ENCODE measurements at regions not wholly inside any gene's neighbourhood (a gene's known extent, or its start where the extent isn't known, plus 50 kb on each side); places are given as distances from the start of the nearest gene placed in this dataset.

- no peak overlapping the region for H3K27ac ChIP-seq
These were observed 84.1 kb upstream of the SERBP1 start for GRCh38 chr1:67514300-67514699.

DNA sequence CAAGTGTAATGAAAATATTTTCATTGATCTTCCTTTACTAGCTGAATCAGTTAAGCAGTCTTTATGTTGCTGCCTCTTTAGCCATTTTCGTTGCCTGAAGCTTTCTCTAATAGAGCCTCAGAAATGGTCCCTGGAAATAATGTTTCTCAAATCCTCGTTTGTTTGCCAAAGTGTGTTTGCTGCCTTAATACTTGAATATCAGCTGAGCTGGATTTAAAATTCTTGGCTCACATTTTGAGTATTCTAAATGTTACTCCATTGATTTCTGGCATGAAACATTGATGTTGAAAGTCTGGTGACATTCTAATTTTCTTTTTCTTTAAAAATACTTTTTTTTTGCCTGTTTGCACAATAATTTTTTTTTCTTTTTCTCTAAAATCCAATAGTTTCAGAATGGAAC is 84.6 kb upstream of the SERBP1 start:
- intact Hi-C loops (cut with DNase I), result no loop called here
- TF ChIP-seq EP300 (IDR thresholded peaks at IDR 0.05), result no peak
- TF ChIP-seq POLR2AphosphoS5 (IDR thresholded peaks at IDR 0.05), result no peak
- no peak for DNase-seq
- 69 to 72% methylated on average over 2 of the region's 2 CpGs for WGBS, 2 donors
- Histone ChIP-seq H3K27me3 (no peaks in the 10 kb centered on the region), H3K4me1 (no peaks in the 10 kb centered on the region), H3K36me3 (no peaks in the 10 kb centered on the region), H3K9me3 (no peaks in the 10 kb centered on the region), H3K27ac (no peak overlapping the region), H3K4me3 (no peak overlapping the region)

More at GRCh38 chr1:67514300-67514699, 84.1 kb upstream of the SERBP1 start:
- Histone ChIP-seq H3K9me3 (no peaks in the 10 kb centered on the region), H3K4me1 (no peaks in the 10 kb centered on the region), H3K36me3 (no peaks in the 10 kb centered on the region), H3K4me3 (no peak overlapping the region), H3K27me3 (no peaks in the 10 kb centered on the region)
- WGBS, 2 donors, result 77 to 80% methylated on average over 4 of the region's 4 CpGs
- DNase-seq, result no peak
- intact Hi-C loops (cut with DNase I), result no loop called here
- no peak for TF ChIP-seq POLR2AphosphoS5 (IDR thresholded peaks at IDR 0.05)
- TF ChIP-seq EP300 (IDR thresholded peaks at IDR 0.05), result no peak
- TF ChIP-seq, protein P1, sequence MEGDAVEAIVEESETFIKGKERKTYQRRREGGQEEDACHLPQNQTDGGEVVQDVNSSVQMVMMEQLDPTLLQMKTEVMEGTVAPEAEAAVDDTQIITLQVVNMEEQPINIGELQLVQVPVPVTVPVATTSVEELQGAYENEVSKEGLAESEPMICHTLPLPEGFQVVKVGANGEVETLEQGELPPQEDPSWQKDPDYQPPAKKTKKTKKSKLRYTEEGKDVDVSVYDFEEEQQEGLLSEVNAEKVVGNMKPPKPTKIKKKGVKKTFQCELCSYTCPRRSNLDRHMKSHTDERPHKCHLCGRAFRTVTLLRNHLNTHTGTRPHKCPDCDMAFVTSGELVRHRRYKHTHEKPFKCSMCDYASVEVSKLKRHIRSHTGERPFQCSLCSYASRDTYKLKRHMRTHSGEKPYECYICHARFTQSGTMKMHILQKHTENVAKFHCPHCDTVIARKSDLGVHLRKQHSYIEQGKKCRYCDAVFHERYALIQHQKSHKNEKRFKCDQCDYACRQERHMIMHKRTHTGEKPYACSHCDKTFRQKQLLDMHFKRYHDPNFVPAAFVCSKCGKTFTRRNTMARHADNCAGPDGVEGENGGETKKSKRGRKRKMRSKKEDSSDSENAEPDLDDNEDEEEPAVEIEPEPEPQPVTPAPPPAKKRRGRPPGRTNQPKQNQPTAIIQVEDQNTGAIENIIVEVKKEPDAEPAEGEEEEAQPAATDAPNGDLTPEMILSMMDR (IDR thresholded peaks at IDR 0.05), result no peak
- no peak for TF ChIP-seq POLR2A (IDR thresholded peaks at IDR 0.05)

DNA sequence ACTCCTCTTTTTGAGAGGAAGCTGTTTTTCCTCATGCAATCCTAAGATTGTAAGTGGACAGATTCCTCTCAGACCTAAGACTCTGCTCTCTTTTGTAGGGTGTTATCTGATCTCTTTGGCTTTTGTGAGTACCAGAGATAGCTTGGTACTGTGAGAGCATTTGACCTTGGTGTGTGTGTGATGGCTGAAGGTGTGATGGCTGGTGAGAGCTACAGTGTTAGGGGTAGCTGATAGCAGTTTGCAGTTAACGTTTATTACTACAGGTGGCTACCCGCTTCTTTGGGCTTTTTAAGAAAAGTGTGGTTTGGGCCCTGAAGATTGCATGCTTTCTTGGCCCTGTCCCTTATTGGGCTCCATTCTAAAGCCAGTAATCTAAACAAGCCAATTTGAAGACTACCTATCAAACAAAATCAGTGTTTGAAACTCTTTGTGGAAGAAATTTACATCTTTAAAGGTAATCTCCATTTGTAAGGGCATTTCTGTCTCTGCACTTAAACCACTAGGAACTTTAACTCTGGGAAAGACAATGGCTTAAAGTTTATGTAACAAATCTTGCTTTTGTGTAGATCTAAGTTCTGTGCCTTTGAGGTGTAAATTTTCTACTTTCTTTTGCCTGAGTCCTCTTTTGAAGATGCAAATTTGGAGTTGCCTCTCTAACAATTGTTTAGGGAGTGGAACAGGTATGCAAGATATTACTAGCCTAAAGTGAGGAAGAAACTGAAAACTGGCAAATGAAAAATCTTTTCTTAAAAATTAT is 85.3 kb upstream of the SERBP1 start:
- intact Hi-C loops (cut with DNase I), result no loop called here
- Histone ChIP-seq H3K9me3 (no peaks in the 10 kb centered on the region), H3K4me3 (no peak overlapping the region), H3K27ac (no peak overlapping the region), H3K27me3 (no peaks in the 10 kb centered on the region), H3K36me3 (no peaks in the 10 kb centered on the region), H3K4me1 (no peaks in the 10 kb centered on the region)
- TF ChIP-seq POLR2AphosphoS5 (IDR thresholded peaks at IDR 0.05), result no peak
- no peak for TF ChIP-seq POLR2A (IDR thresholded peaks at IDR 0.05)
- TF ChIP-seq, protein P1 (IDR thresholded peaks at IDR 0.05), result no peak
- no peak for TF ChIP-seq EP300 (IDR thresholded peaks at IDR 0.05)
- 85 to 92% methylated on average over 2 of the region's 2 CpGs for WGBS, 2 donors
- no peak for DNase-seq

DNA sequence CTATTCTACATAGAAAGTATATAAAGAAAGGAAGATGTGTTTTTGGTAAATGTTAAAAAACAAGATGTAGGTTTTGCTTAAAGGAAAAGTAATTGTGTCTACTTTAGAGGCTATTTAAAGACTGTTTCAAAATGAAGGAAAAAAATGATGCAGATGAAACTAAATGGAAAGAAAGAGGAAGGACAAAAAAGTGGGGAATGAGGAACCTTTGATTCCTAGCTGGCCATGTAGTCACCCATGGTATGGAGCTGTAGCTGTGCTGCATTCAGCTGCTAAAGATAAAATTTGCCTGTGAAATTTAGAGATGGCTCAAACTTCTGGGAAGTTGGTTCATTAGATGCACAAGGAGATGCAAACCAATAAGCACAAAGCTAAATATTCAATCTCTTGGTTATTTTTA is 86.8 kb upstream of the SERBP1 start:
- intact Hi-C loops (cut with DNase I), result no loop called here
- H3K9me3 ChIP-seq, result no peaks in the 10 kb centered on the region
- H3K27ac ChIP-seq, result no peak overlapping the region
- no peaks in the 10 kb centered on the region for H3K27me3 ChIP-seq
- TF ChIP-seq POLR2A (IDR thresholded peaks at IDR 0.05) (no peak), POLR2AphosphoS5 (IDR thresholded peaks at IDR 0.05) (no peak), EP300 (IDR thresholded peaks at IDR 0.05) (no peak)
- TF ChIP-seq, protein P1 (IDR thresholded peaks at IDR 0.05), result no peak
- no peak overlapping the region for H3K4me3 ChIP-seq
- no peaks in the 10 kb centered on the region for H3K4me1 ChIP-seq
- no peaks in the 10 kb centered on the region for H3K36me3 ChIP-seq
- no peak for DNase-seq

- TF ChIP-seq EP300 (IDR thresholded peaks at IDR 0.05) (no peak), POLR2A (IDR thresholded peaks at IDR 0.05) (no peak), POLR2AphosphoS5 (IDR thresholded peaks at IDR 0.05) (no peak)
- TF ChIP-seq, protein P1 (IDR thresholded peaks at IDR 0.05), result no peak
- 65 to 82% methylated on average over 4 of the region's 4 CpGs for WGBS, 2 donors
- Histone ChIP-seq H3K4me3 (no peak overlapping the region), H3K27me3 (no peaks in the 10 kb centered on the region), H3K36me3 (no peaks in the 10 kb centered on the region), H3K9me3 (no peaks in the 10 kb centered on the region), H3K4me1 (no peaks in the 10 kb centered on the region), H3K27ac (no peak overlapping the region)
- intact Hi-C loops (cut with DNase I), result no loop called here
- DNase-seq, result no peak
These were observed 91.8 kb upstream of the SERBP1 start for GRCh38 chr1:67522001-67522441.

All from sigmoid colon (tissue), 6 donors.